Testis (tissue), 2 donors: ENCODE measurements at regions not wholly inside any gene's neighbourhood (a gene's known extent, or its start where the extent isn't known, plus 50 kb on each side); places are given as distances from the start of the nearest gene placed in this dataset.

Experiments
- CTCF ChIP-seq, 3 experiments: fragments of 450-650 bp in 2 of 3; fragments of 200-600 bp in 1 of 3; sonication (generic) in 1 of 3; IDR thresholded peaks; one replicate each; pipeline ENCODE4 v1.5.1; 2016 to 2019; ENCODE audit warnings: antibody characterized with exemption in 3 of 3, mild to moderate bottlenecking in 2 of 3, moderate library complexity in 1 of 3
- POLR2A ChIP-seq: fragments of 450-650 bp; IDR thresholded peaks from one replicate; pipeline ENCODE4 v1.6.1; 2017; ENCODE audit warnings: antibody characterized with exemption, mild to moderate bottlenecking, moderate library complexity

- TF ChIP-seq CTCF (IDR thresholded peaks at IDR 0.05) (no peak), POLR2A (no peak)
These were observed 279.2 kb upstream of the ZNF462 start for GRCh38 chr9:106583751-106584150.
